Stomach (tissue), 8 donors: ENCODE measurements at regions not wholly inside any gene's neighbourhood (a gene's known extent, or its start where the extent isn't known, plus 50 kb on each side); places are given as distances from the start of the nearest gene placed in this dataset.

Experiments used
- DNase-seq, 2 donors: peaks; one replicate each; pipeline versions ENCODE4 v3.0.0 to v3.0.0-alpha.2; 2013 to 2019
- H3K27ac ChIP-seq, 5 donors: fragments of 200-600 bp in 4 of 5; sonication (generic) in 4 of 5; one replicate each; pipeline ENCODE4 v1.5.1; 2013 to 2019; ENCODE audit warnings: mild to moderate bottlenecking in 1 of 5, moderate library complexity in 1 of 5
- H3K27me3 ChIP-seq, 3 donors: fragments of 200-600 bp; sonication (generic); one replicate each; pipeline ENCODE4 v1.5.1; 2017 to 2019; ENCODE audit warnings: mixed run types in 1 of 3
- H3K36me3 ChIP-seq, 4 donors: fragments of 200-600 bp; sonication (generic); 1 replicate in 3 of 4; 2 replicates in 1 of 4; pipeline ENCODE4 v1.5.1; 2016 to 2019
- H3K4me1 ChIP-seq, 4 donors: fragments of 200-600 bp; sonication (generic); one replicate each; pipeline ENCODE4 v1.5.1; 2016 to 2019
- H3K4me3 ChIP-seq, 4 donors: fragments of 200-600 bp; sonication (generic) in 3 of 4; one replicate each; pipeline ENCODE4 v1.5.1; 2016 to 2019; ENCODE audit warnings: mild to moderate bottlenecking in 1 of 4
- H3K9me3 ChIP-seq, 4 donors: fragments of 200-600 bp; sonication (generic); one replicate each; pipeline ENCODE4 v1.5.1; 2016 to 2019
- CTCF ChIP-seq, 7 experiments: fragments of 450-650 bp in 4 of 7; fragments of 200-600 bp in 3 of 7; sonication (generic) in 3 of 7; IDR thresholded peaks; one replicate each; pipeline ENCODE4 v1.5.1; 2016 to 2019; ENCODE audit warnings: antibody characterized with exemption in 7 of 7, control low read depth in 2 of 7, mild to moderate bottlenecking in 1 of 7
- EP300 ChIP-seq: sonication (generic); formaldehyde crosslinking; IDR thresholded peaks from one replicate; pipeline ENCODE4 v1.6.1; 2017; ENCODE audit warnings: antibody characterized with exemption
- POLR2A ChIP-seq, 4 donors: fragments of 450-650 bp; IDR thresholded peaks; one replicate each; pipeline ENCODE4 v1.6.1; 2016; ENCODE audit warnings: antibody characterized with exemption in 4 of 4, control low read depth in 2 of 4, mild to moderate bottlenecking in 1 of 4, moderate library complexity in 1 of 4
- POLR2AphosphoS5 ChIP-seq, 3 donors: sonication (generic); formaldehyde crosslinking; IDR thresholded peaks; one replicate each; pipeline ENCODE4 v1.6.1; 2016; ENCODE audit warnings: antibody characterized with exemption in 3 of 3
- WGBS, 5 donors: extraction: QIAGEN DNeasy Blood & Tissue Kit in 3 of 5; methylation state at CpG; one replicate each; pipeline versions ENCODE4 v1.1.5 to v1.1.7; 2013 to 2018; 5-methylcytosine and 5-hydroxymethylcytosine counted together
- intact Hi-C: fragments of 100-400 bp; cut with DNase I; formaldehyde crosslinking; loops from one replicate; pipeline ENCODE4 v1.15.1; 2023; ENCODE audit warnings: low total_unique reads
- donor health status: healthy with polysubstance abuse.
- donor health status: Bipolar disorder and iron deficiency.
- donor health status: healthy.

GRCh38 chr1:118322331-118322730 is 137.3 kb upstream of the SPAG17 start:
- Histone ChIP-seq H3K4me3 (no peak overlapping the region), H3K9me3 (no peaks in the 10 kb centered on the region), H3K36me3 (no peaks in the 10 kb centered on the region), H3K4me1 (no peaks in the 10 kb centered on the region), H3K27me3 (no peaks in the 10 kb centered on the region), H3K27ac (no peak overlapping the region)
- DNase-seq: no peak
- TF ChIP-seq EP300 (no peak), POLR2AphosphoS5 (IDR thresholded peaks at IDR 0.05) (no peak), POLR2A (IDR thresholded peaks at IDR 0.05) (no peak), CTCF (IDR thresholded peaks at IDR 0.05) (no peak)
- intact Hi-C loops: no loop called here
- WGBS, 5 donors: 53 to 80% (median 68%) methylated on average over 3 of the region's 3 CpGs

GRCh38 chr1:118321840-118322239 is 136.8 kb upstream of the SPAG17 start:
- no peak overlapping the region for H3K4me3 ChIP-seq
- intact Hi-C loops: no loop called here
- DNase-seq: no peak
- no peaks in the 10 kb centered on the region for H3K36me3 ChIP-seq
- no peaks in the 10 kb centered on the region for H3K4me1 ChIP-seq
- TF ChIP-seq EP300: no peak
- TF ChIP-seq CTCF (IDR thresholded peaks at IDR 0.05): no peak
- no peak for TF ChIP-seq POLR2A (IDR thresholded peaks at IDR 0.05)
- TF ChIP-seq POLR2AphosphoS5 (IDR thresholded peaks at IDR 0.05): no peak
- H3K9me3 ChIP-seq: no peaks in the 10 kb centered on the region
- H3K27ac ChIP-seq: no peak overlapping the region
- 29 to 46% (median 39%) methylated on average over 6 of the region's 6 CpGs for WGBS, 5 donors
- no peaks in the 10 kb centered on the region for H3K27me3 ChIP-seq

- Histone ChIP-seq H3K36me3 (no peaks in the 10 kb centered on the region), H3K4me1 (no peaks in the 10 kb centered on the region), H3K27me3 (no peaks in the 10 kb centered on the region), H3K4me3 (no peak overlapping the region), H3K27ac (no peak overlapping the region), H3K9me3 (peaks cover 0 to 4% (median 0%) of the 10 kb centered on the region in 4 donors)
- WGBS, 5 donors: 77 to 89% (median 88%) methylated on average over 6 of the region's 6 CpGs
- intact Hi-C loops: no loop called here
- TF ChIP-seq POLR2A (IDR thresholded peaks at IDR 0.05): no peak
- TF ChIP-seq EP300: no peak
- TF ChIP-seq POLR2AphosphoS5 (IDR thresholded peaks at IDR 0.05): no peak
- TF ChIP-seq CTCF (IDR thresholded peaks at IDR 0.05): no peak
- peak in 1 of 2 donors; percentile 26 for DNase-seq
Measured at GRCh38 chr1:118317842-118318614, 133.0 kb upstream of the SPAG17 start.

- H3K4me3 ChIP-seq: no peak overlapping the region
- no peaks in the 10 kb centered on the region for H3K4me1 ChIP-seq
- no peak overlapping the region for H3K27ac ChIP-seq
- no peaks in the 10 kb centered on the region for H3K36me3 ChIP-seq
- no peaks in the 10 kb centered on the region for H3K27me3 ChIP-seq
- intact Hi-C loops: no loop called here
- no peak for TF ChIP-seq POLR2AphosphoS5 (IDR thresholded peaks at IDR 0.05)
- TF ChIP-seq POLR2A (IDR thresholded peaks at IDR 0.05): no peak
- TF ChIP-seq EP300: no peak
- TF ChIP-seq CTCF (IDR thresholded peaks at IDR 0.05): no peak
- no peak for DNase-seq
- WGBS, 5 donors: 78 to 89% (median 84%) methylated on average over 4 of the region's 4 CpGs
- no peaks in the 10 kb centered on the region for H3K9me3 ChIP-seq
Measured at GRCh38 chr1:118306851-118307250, 121.8 kb upstream of the SPAG17 start.
